Esophagus mucosa (tissue), 1 donor: ENCODE measurements at regions not wholly inside any gene's neighbourhood (a gene's known extent, or its start where the extent isn't known, plus 50 kb on each side); places are given as distances from the start of the nearest gene placed in this dataset.
A peak's percentile ranks its signal among the peaks of the same experiment; 100 is the strongest.
"Not testable (repeated sequence)": the region's sequence is repeated elsewhere in the genome, so short reads cannot be mapped to it uniquely, and the experiment has no call there.

ENCODE experiments used
- ATAC-seq: fragments of 200-7000 bp; cut with Tn5 transposase; one replicate; pipeline ENCODE4 v1.9.1; 2020
- donor health status: DM: yes; HTN: yes; CAD: no.

GRCh38 chrX:47302396-47302795, 68.0 kb upstream of the ZNF157 start:
- no peak for ATAC-seq

- ATAC-seq, result not testable (repeated sequence)
These were observed 63.8 kb upstream of the ZNF157 start for GRCh38 chrX:47306471-47307023.

GRCh38 chrX:47311932-47312774, 58.2 kb upstream of the ZNF157 start:
- ATAC-seq, result peak; percentile 74

GRCh38 chrX:47313056-47313455, 57.3 kb upstream of the ZNF157 start:
- ATAC-seq, result no peak

- no peak for ATAC-seq
These were observed 53.9 kb upstream of the ZNF157 start for GRCh38 chrX:47316276-47317025.
